Neutrophil (primary cell): ENCODE measurements at regions not wholly inside any gene's neighbourhood (a gene's known extent, or its start where the extent isn't known, plus 50 kb on each side); places are given as distances from the start of the nearest gene placed in this dataset.
"Not testable (repeated sequence)": the region's sequence is repeated elsewhere in the genome, so short reads cannot be mapped to it uniquely, and the experiment has no call there.

ENCODE experiments used
- H3K27ac ChIP-seq: fragments of 200-600 bp; sonication (generic); 2 replicates; pipeline ENCODE4 v1.5.1; 2016; ENCODE audit warnings: mild to moderate bottlenecking, moderate library complexity
- H3K27me3 ChIP-seq: fragments of 200-600 bp; sonication (generic); 2 replicates; pipeline ENCODE4 v1.6.0; 2016; ENCODE audit warnings: mild to moderate bottlenecking
- H3K36me3 ChIP-seq: fragments of 200-600 bp; sonication (generic); 2 replicates; pipeline ENCODE4 v1.5.1; 2017
- H3K4me1 ChIP-seq, 2 experiments: fragments of 200-600 bp in 1 of 2; sonication (generic) in 1 of 2; 1 replicate in 1 of 2; 2 replicates in 1 of 2; pipeline versions ENCODE4 v1.5.1 to v1.6.1; 2013 to 2016; ENCODE audit warnings: low read depth in 1 of 2, low read length in 1 of 2, mild to moderate bottlenecking in 1 of 2, moderate library complexity in 1 of 2; ENCODE audit not compliant: control insufficient read depth in 1 of 2, insufficient read depth in 1 of 2
- H3K4me3 ChIP-seq, 2 experiments: fragments of 200-600 bp in 1 of 2; sonication (generic) in 1 of 2; 1 replicate in 1 of 2; 2 replicates in 1 of 2; pipeline ENCODE4 v1.5.1; 2013 to 2016; ENCODE audit warnings: low read depth in 1 of 2, low read length in 1 of 2, mild to moderate bottlenecking in 1 of 2, moderate library complexity in 1 of 2
- H3K9me3 ChIP-seq: fragments of 200-600 bp; sonication (generic); 2 replicates; pipeline ENCODE4 v1.5.1; 2016
- CTCF ChIP-seq: fragments of 200-600 bp; sonication (generic); IDR thresholded peaks from 2 replicates; pipeline ENCODE4 v1.5.1; 2016; ENCODE audit warnings: antibody characterized with exemption

- H3K27me3 ChIP-seq = no peaks in the 10 kb centered on the region
- TF ChIP-seq CTCF = no peak
- H3K4me3 ChIP-seq = no peak overlapping the region
- no peaks in the 10 kb centered on the region for H3K4me1 ChIP-seq
- H3K9me3 ChIP-seq = no peaks in the 10 kb centered on the region
- no peaks in the 10 kb centered on the region for H3K36me3 ChIP-seq
- no peak overlapping the region for H3K27ac ChIP-seq
These were observed 1121.4 kb upstream of the ALCAM start for GRCh38 chr3:104245261-104245660.

- H3K27ac ChIP-seq = no peak overlapping the region
- no peaks in the 10 kb centered on the region for H3K36me3 ChIP-seq
- no peak overlapping the region for H3K4me3 ChIP-seq
- H3K27me3 ChIP-seq = no peaks in the 10 kb centered on the region
- H3K4me1 ChIP-seq = no peaks in the 10 kb centered on the region
- no peaks in the 10 kb centered on the region for H3K9me3 ChIP-seq
- no peak for TF ChIP-seq CTCF
These were observed 1120.7 kb upstream of the ALCAM start for GRCh38 chr3:104245981-104246380.

- no peaks in the 10 kb centered on the region for H3K4me1 ChIP-seq
- no peaks in the 10 kb centered on the region for H3K27me3 ChIP-seq
- TF ChIP-seq CTCF = no peak
- no peaks in the 10 kb centered on the region for H3K9me3 ChIP-seq
- H3K36me3 ChIP-seq = no peaks in the 10 kb centered on the region
- no peak overlapping the region for H3K27ac ChIP-seq
- no peak overlapping the region for H3K4me3 ChIP-seq
These were observed 1109.2 kb upstream of the ALCAM start for GRCh38 chr3:104257486-104257885.

GRCh38 chr3:104263477-104263876, 1103.2 kb upstream of the ALCAM start:
- H3K27me3 ChIP-seq = no peaks in the 10 kb centered on the region
- no peak overlapping the region for H3K4me3 ChIP-seq
- H3K36me3 ChIP-seq = no peaks in the 10 kb centered on the region
- H3K27ac ChIP-seq = no peak overlapping the region
- no peak for TF ChIP-seq CTCF
- H3K9me3 ChIP-seq = no peaks in the 10 kb centered on the region
- no peaks in the 10 kb centered on the region for H3K4me1 ChIP-seq

GRCh38 chr3:104266219-104266618, 1100.5 kb upstream of the ALCAM start:
- not testable (repeated sequence) for H3K9me3 ChIP-seq, H3K4me1 ChIP-seq, H3K4me3 ChIP-seq

GRCh38 chr3:104269771-104270170, 1096.9 kb upstream of the ALCAM start:
- H3K27me3 ChIP-seq = no peaks in the 10 kb centered on the region
- no peaks in the 10 kb centered on the region for H3K9me3 ChIP-seq
- H3K27ac ChIP-seq = no peak overlapping the region

More at GRCh38 chr3:104266219-104266618, 1100.5 kb upstream of the ALCAM start:
- H3K36me3 ChIP-seq, H3K27ac ChIP-seq, H3K27me3 ChIP-seq: not testable (repeated sequence)

More at GRCh38 chr3:104269771-104270170, 1096.9 kb upstream of the ALCAM start:
- H3K4me3 ChIP-seq = no peak overlapping the region
- TF ChIP-seq CTCF = no peak
- H3K36me3 ChIP-seq = no peaks in the 10 kb centered on the region
- H3K4me1 ChIP-seq = no peaks in the 10 kb centered on the region
